ENCODE measurements at regions not wholly inside any gene's neighbourhood (a gene's known extent, or its start where the extent isn't known, plus 50 kb on each side); places are given as distances from the start of the nearest gene placed in this dataset.

DNA sequence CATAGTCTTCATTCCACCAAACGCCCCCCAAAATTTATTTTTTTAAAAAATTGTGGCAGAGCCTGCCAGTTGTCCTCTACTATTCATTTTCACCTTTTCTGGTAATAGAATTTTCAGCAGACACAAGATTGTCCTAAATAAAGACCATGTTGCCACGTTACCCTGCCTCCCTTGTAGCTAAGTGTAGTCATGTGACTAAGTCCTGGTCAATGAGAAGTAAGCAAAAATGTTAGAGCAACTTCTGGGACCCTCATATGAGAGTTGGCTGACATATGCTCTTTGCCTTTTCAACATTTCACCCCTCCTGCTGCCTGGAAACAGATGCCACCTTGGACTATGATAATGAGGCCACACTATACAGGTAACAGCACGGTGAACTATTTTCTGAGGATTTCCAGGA is 203.1 kb downstream of the PIK3R1 start:
- peaks cover 3% of the 10 kb centered on the region for H3K36me3 Mint-ChIP-seq (ENCODE audit: low read depth)
- peaks cover 31% of the 10 kb centered on the region for H3K4me1 Mint-ChIP-seq (ENCODE audit: low read depth)
- H3K9me3 Mint-ChIP-seq: no peaks in the 10 kb centered on the region
- intact Hi-C loops (cut with micrococcal nuclease): no loop called here
- no peak overlapping the region for H3K4me3 Mint-ChIP-seq
- H3K27ac Mint-ChIP-seq: no peak overlapping the region
- peaks cover 5% of the 10 kb centered on the region for H3K27me3 Mint-ChIP-seq (ENCODE audit: insufficient read depth)
- no peak for DNase-seq (ENCODE audit: low spot score)

DNA sequence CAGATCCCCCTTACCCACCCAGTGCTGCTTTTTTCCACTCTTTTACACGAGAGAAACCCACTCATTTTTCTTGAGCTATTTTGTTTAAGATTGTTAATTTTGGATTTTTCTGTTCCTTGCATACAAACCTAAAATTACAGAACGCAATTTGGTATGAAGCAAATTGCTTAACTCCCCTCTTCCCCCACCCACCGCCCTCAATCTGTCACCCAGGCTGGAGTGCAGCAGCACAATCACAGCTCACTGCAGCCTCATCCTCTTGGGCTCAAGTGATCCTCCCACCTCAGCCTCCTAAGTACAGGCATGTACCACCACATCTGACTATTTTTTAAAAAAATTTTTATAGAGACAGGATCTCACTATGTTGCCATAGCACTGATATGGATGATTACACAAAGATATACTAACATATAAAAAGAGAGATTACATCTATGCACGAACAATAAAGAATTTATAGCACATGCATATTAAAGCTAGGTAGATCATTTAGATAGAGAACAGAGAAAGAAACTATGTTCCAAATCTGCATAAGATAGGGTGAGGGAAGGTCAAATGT is 203.6 kb downstream of the PIK3R1 start:
- DNase-seq (ENCODE audit: low spot score): no peak
- intact Hi-C loops (cut with micrococcal nuclease): no loop called here
- Mint-ChIP-seq H3K4me3 (no peak overlapping the region), H3K27ac (no peak overlapping the region), H3K36me3 (ENCODE audit: low read depth) (peaks cover 3% of the 10 kb centered on the region), H3K27me3 (ENCODE audit: insufficient read depth) (peaks cover 5% of the 10 kb centered on the region), H3K4me1 (ENCODE audit: low read depth) (peaks cover 36% of the 10 kb centered on the region), H3K9me3 (no peaks in the 10 kb centered on the region)

DNA sequence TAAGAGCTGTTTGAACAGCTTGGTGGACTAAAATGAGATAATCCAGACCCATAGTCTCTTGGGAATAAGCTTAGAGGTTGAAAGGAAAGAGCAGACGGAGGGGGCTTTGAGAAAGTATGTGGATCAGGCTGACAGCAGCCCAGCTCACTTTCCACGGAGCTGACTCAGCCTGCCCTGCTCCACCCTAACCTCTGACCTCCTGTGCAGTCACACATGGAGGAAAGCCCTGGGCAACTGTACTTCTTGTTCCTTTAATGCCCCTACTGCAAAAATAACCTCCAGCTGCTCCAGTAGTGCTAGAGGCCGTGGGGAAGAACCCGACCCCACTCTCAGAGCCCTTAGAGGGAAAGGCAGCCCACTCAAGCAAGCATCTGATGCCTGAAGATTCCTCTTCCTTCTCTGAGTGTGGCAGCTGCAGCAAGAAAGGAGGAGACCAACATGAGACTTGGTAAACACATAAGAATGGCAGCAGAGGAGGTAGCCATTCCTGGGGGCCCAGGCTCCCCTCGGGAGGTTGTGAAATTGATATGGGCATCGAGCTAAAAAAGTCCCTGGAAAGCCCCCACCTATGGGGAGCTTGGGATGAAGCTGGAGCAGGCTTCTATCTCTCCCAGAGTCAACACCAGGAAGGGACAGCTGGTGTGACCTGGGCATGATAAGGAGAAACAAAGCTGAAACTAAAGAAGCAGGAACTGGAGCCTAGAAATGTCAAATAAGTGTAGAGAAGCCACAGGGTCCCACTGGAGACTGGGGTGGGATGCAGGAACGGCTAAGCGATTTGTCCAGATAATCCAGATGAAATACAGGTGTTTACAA is 204.3 kb downstream of the PIK3R1 start:
- H3K4me3 Mint-ChIP-seq: no peak overlapping the region
- peaks cover 41% of the 10 kb centered on the region for H3K4me1 Mint-ChIP-seq (ENCODE audit: low read depth)
- peaks cover 5% of the 10 kb centered on the region for H3K27me3 Mint-ChIP-seq (ENCODE audit: insufficient read depth)
- no peak overlapping the region for H3K27ac Mint-ChIP-seq
- H3K36me3 Mint-ChIP-seq (ENCODE audit: low read depth): peaks cover 3% of the 10 kb centered on the region
- no peak for DNase-seq (ENCODE audit: low spot score)
- intact Hi-C loops (cut with micrococcal nuclease): no loop called here
- no peaks in the 10 kb centered on the region for H3K9me3 Mint-ChIP-seq

DNA sequence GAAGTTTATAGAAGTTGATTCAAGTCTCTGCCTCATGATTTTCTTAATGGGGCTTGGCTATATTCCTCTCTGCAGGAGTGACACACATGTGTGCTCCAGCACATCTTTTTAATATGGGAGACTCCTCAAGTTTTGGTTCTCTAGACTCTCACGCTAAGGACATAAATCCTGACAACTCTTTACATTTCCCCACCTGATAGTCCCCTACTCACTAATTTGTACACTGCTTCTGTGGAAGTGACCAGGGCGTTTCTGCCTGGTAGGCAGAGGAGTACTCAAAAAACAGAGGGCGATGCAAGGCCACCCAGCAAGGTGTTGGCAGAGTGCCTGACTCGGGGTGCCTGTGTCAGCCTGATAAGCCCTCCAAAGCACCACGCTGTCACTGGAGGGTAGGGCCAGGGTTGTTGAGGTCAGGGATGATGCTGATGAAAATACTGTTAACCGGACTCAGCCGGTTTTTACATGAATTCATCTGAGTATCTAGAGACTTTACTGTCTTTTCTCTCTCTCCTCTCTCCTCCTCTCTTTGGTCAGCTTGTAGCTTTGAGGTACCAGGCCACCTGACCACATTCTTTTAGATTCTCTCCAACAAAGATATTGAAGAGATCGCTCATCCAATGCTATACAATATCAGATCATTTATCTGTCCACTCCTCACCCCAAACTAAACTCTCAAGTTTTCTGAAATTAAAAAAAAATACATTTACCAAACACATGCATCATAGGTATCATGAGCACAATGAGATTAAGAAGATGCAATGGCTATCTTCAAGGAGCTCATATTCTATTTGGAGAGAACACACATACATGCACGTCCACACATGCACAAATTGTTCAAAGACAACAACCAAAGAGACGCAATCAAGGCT is 205.2 kb downstream of the PIK3R1 start:
- no peak for DNase-seq (ENCODE audit: low spot score)
- H3K27me3 Mint-ChIP-seq (ENCODE audit: insufficient read depth): peaks cover 5% of the 10 kb centered on the region
- peaks cover 42% of the 10 kb centered on the region for H3K4me1 Mint-ChIP-seq (ENCODE audit: low read depth)
- no peaks in the 10 kb centered on the region for H3K9me3 Mint-ChIP-seq
- H3K27ac Mint-ChIP-seq: no peak overlapping the region
- peaks cover 3% of the 10 kb centered on the region for H3K36me3 Mint-ChIP-seq (ENCODE audit: low read depth)
- intact Hi-C loops (cut with micrococcal nuclease): no loop called here
- H3K4me3 Mint-ChIP-seq: no peak overlapping the region

DNA sequence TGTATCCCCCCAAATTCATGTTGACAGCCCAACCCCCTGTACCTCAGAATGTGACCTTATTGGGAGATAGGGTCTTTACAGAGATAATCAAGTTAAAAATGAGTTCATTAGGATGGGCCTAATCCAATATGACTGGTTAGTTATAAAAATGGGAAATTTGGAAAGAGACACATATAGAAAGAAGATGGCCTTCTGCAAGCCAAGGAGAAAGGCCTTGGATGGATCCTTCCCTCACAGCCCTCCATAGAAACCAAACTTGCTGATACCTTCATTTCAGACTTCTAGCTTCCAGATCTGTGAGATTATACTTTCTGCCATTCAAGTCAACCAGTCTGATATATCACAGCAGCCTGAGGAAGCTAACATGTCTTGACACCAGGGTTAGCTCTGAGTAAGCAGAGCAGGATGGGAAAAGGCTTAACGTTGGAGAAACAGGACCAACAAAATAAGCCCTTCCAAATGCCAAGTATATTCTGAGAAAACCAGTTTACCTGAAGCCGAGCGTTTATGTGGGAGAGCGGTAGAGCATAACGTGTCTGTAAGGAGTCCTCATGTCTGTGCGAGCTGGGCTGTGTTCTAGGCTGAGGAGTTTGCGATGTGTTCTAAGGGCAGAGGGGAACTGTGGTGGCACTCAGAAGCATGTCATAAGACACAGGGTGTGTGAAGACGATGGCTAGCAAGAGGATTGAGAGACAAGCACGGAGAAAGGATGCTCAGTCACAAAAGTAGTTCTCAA is 206.1 kb downstream of the PIK3R1 start:
- Mint-ChIP-seq H3K27ac (no peak overlapping the region), H3K27me3 (ENCODE audit: insufficient read depth) (peaks cover 5% of the 10 kb centered on the region), H3K4me3 (no peak overlapping the region), H3K36me3 (ENCODE audit: low read depth) (peaks cover 3% of the 10 kb centered on the region), H3K9me3 (no peaks in the 10 kb centered on the region), H3K4me1 (ENCODE audit: low read depth) (peaks cover 40% of the 10 kb centered on the region)
- no peak for DNase-seq (ENCODE audit: low spot score)
- intact Hi-C loops (cut with micrococcal nuclease): no loop called here

DNA sequence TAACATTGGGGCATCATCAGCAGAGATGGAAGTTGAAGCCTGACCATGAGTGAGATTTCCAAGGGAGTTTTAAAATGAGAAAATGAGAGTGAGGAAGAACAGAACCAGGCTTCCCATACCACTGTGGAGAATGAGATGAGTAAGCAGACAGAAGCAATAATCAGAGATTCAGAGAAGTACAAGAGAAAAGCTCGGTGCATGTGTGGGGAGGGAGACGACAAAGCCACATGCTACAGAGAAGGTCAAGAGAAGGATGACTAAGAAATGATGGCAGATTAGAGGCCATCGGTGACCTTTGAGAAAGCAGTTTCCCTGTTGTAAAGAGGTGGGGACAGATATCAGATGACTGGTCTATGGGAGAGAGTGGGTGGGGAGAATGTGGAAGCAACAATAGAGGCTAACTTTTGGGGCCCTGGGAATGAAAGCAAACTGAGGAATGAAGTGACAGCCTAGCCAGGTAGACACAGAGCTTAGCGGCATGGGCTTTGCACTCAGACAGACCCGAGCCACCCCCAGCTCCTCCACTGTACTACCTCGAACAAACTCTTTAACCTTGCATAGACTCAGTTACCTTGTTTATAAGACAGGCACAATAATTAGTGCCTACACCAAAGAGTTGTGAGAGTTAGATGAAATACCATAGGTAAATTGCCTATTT is 207.7 kb downstream of the PIK3R1 start:
- H3K27me3 Mint-ChIP-seq (ENCODE audit: insufficient read depth): peaks cover 2% of the 10 kb centered on the region
- peak overlapping the region; percentile 20 for H3K4me3 Mint-ChIP-seq
- no peaks in the 10 kb centered on the region for H3K36me3 Mint-ChIP-seq (ENCODE audit: low read depth)
- peaks cover 40% of the 10 kb centered on the region for H3K4me1 Mint-ChIP-seq (ENCODE audit: low read depth)
- intact Hi-C loops (cut with micrococcal nuclease): loop anchor here (1.0 kb wide), 4 partner anchors 41 to 135 kb away; no protein-coding TSS in a partner anchor
- peak overlapping the region; percentile 45 for H3K27ac Mint-ChIP-seq
- no peaks in the 10 kb centered on the region for H3K9me3 Mint-ChIP-seq
- DNase-seq (ENCODE audit: low spot score): no peak

DNA sequence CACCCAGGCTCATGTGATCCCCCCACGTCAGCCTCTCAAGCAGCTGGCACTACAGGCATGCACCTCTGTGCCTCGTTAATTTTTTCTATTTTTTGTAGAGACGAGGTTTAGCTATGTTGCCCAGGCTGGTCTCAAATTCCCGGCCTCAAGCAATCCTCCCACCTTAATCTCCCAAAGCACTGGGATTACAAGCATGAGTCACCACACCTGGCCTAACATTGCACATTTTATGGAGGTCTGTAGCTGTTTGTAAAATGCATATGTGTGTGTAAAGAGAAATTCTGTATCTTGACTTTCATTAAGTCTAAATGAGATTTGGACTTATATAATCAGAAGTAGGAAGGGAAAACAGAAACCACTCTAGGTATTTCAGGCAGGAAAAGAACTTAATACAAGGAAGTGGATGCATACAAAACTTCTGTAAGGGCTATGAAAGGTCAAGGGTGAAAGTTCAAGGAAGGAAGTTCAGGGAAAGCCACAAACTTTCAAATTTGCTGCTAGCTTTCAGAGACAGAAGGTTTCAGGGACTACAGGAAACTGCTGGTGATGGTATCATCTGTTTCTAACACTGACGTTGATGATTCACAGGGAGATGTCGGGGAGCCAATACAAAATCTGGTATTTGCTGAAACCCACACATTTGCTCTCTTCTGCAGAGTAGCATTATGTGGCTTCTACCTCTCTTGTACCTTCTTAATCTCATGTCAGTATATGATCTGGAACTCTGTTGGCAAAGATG is 209.4 kb downstream of the PIK3R1 start:
- peak overlapping the region; percentile 6 for H3K4me3 Mint-ChIP-seq
- intact Hi-C loops (cut with micrococcal nuclease): loop anchor here (1.0 kb wide), 4 partner anchors 9 to 56 kb away; no protein-coding TSS in a partner anchor
- no peaks in the 10 kb centered on the region for H3K36me3 Mint-ChIP-seq (ENCODE audit: low read depth)
- peaks cover 46% of the 10 kb centered on the region for H3K4me1 Mint-ChIP-seq (ENCODE audit: low read depth)
- peaks cover 5% of the 10 kb centered on the region for H3K27me3 Mint-ChIP-seq (ENCODE audit: insufficient read depth)
- H3K9me3 Mint-ChIP-seq: no peaks in the 10 kb centered on the region
- peak; percentile 20 for DNase-seq (ENCODE audit: low spot score)
- peak overlapping the region; percentile 19 for H3K27ac Mint-ChIP-seq

DNA sequence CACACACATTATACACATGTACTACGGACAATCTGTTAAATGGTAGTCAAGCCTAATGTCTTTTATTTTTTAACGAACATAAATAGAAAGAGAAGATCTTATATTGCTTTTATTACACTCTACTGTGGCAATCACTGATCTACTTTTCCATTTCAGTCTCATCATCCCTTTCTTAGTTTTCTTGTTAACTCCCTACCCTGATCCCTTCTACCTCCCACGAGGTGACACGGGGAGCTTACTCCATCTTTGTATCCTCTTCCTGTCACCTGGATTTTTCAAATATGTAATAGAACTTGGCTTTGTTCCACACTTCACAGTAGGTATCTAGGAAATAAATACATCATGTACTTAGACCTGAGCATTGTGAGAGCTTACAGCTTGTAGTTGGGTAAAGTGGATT is 211.0 kb downstream of the PIK3R1 start:
- Mint-ChIP-seq H3K4me3 (no peak overlapping the region), H3K27me3 (ENCODE audit: insufficient read depth) (peaks cover 8% of the 10 kb centered on the region), H3K27ac (peak overlapping the region; percentile 59), H3K4me1 (ENCODE audit: low read depth) (peaks cover 55% of the 10 kb centered on the region), H3K9me3 (no peaks in the 10 kb centered on the region), H3K36me3 (ENCODE audit: low read depth) (no peaks in the 10 kb centered on the region)
- no peak for DNase-seq (ENCODE audit: low spot score)
- intact Hi-C loops (cut with micrococcal nuclease): no loop called here

DNA sequence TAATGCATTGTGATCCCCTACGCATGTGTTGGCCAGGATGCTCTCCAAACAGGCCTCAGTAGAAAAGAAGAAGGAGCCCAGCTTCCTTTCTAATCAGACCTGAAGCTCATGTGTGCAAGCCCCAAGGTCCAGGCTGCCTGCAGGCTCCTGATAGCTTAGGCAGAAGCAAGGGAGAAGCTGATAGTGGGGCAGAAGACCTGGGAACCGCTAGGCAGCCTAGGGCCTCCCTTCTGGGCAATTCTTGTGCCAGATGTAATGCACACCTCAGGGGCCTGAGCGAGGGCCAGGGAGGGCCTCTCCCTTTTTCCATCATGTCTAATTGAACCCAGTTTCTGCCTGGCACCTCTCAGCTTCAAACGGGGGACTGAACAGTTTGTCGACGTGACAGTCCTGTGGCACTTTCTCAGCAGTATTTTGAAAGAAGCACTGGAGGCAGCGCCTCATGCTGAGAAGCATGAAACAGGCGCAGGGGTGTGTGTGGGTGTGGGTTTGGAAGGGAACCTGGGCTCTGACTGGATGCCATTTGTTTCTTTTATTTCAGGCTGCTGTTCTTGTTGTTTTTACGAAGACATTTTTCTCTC is 212.8 kb downstream of the PIK3R1 start:
- peaks cover 55% of the 10 kb centered on the region for H3K4me1 Mint-ChIP-seq (ENCODE audit: low read depth)
- intact Hi-C loops (cut with micrococcal nuclease): no loop called here
- no peaks in the 10 kb centered on the region for H3K36me3 Mint-ChIP-seq (ENCODE audit: low read depth)
- peaks cover 18% of the 10 kb centered on the region for H3K27me3 Mint-ChIP-seq (ENCODE audit: insufficient read depth)
- H3K27ac Mint-ChIP-seq: no peak overlapping the region
- no peaks in the 10 kb centered on the region for H3K9me3 Mint-ChIP-seq
- H3K4me3 Mint-ChIP-seq: no peak overlapping the region
- no peak for DNase-seq (ENCODE audit: low spot score)

DNA sequence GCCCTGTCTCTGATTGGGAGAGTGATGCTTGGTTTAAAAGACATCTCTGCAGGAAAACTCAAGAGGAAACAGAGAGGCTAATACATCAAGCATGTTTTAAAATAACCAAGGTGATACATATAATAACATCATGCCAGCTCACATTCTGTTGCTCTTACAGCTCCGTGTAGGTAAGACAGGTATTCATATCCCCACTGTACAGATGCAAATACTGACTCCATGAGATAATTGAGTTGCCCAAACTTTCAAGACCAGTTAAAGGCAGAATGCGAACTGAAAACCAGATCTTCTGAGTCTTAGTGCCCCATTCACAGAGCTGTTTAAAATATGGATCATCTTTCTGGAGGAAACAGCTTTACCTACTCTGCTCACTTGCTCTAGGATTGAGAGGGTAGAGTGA is 214.0 kb downstream of the PIK3R1 start:
- peaks cover 2% of the 10 kb centered on the region for H3K36me3 Mint-ChIP-seq (ENCODE audit: low read depth)
- no peak for DNase-seq (ENCODE audit: low spot score)
- H3K4me3 Mint-ChIP-seq: no peak overlapping the region
- H3K27me3 Mint-ChIP-seq (ENCODE audit: insufficient read depth): peaks cover 22% of the 10 kb centered on the region
- no peaks in the 10 kb centered on the region for H3K9me3 Mint-ChIP-seq
- no peak overlapping the region for H3K27ac Mint-ChIP-seq
- peaks cover 55% of the 10 kb centered on the region for H3K4me1 Mint-ChIP-seq (ENCODE audit: low read depth)
- intact Hi-C loops (cut with micrococcal nuclease): no loop called here

DNA sequence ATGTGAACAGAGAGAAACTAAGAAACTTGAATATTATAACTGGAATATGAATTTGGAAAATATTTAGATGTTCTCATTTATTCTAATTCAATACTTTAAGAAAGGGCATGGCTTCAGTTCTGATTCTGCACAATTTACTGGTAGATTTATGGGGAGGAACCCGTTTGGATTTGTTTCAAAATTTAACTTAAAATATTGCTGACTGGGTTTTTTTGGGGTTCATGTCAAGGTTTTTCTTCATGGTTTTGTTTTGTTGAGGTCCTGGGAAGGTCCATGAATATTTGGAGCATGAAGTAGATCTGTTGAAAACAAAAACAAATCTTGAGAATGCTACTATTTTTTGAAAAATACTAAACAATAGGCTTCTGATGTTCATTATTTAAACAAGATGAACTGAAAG is 214.7 kb downstream of the PIK3R1 start:
- no peak overlapping the region for H3K27ac Mint-ChIP-seq
- H3K9me3 Mint-ChIP-seq: no peaks in the 10 kb centered on the region
- no peak for DNase-seq (ENCODE audit: low spot score)
- H3K27me3 Mint-ChIP-seq (ENCODE audit: insufficient read depth): peaks cover 22% of the 10 kb centered on the region
- intact Hi-C loops (cut with micrococcal nuclease): loop anchor here (5.0 to 10.0 kb wide), 3 partner anchors 455 to 1608 kb away; no protein-coding TSS in a partner anchor
- H3K4me3 Mint-ChIP-seq: no peak overlapping the region
- peaks cover 2% of the 10 kb centered on the region for H3K36me3 Mint-ChIP-seq (ENCODE audit: low read depth)
- H3K4me1 Mint-ChIP-seq (ENCODE audit: low read depth): peaks cover 56% of the 10 kb centered on the region
